K562 (cell line): ENCODE measurements at regions not wholly inside any gene's neighbourhood (a gene's known extent, or its start where the extent isn't known, plus 50 kb on each side); places are given as distances from the start of the nearest gene placed in this dataset.

ENCODE experiments used
- ATAC-seq: fragments of 200-7000 bp; cut with Tn5 transposase; 3 replicates; pipeline ENCODE4 v1.9.1; 2020; ENCODE audit warnings: moderate library complexity
- BruUV-seq: library from RNA; stranded (reverse); fragments of 400-500 nt; replicated peaks from 2 replicates; lab custom pipeline; 2021; lab: Mats Ljungman, UMichigan
- CTCF ChIA-PET: fragments of 300-600 bp; formaldehyde crosslinking; extraction: SDS; loops from one replicate; lab custom pipeline; 2021; ENCODE audit warnings: low intra/inter-chr PET ratio; lab: Yijun Ruan, JAX
- POLR2A ChIA-PET: fragments of 300-600, 350-650 bp; sonication (Branson Sonifier 250); formaldehyde crosslinking; extraction: SDS; loops from one replicate; lab custom pipeline; 2021; ENCODE audit warnings: antibody characterized with exemption, inconsistent platforms; lab: Yijun Ruan, JAX
- DNase-seq, 4 experiments: peaks; one replicate each; pipeline versions ENCODE4 v3.0.0 to v3.0.0-alpha.2; 2011 to 2018; ENCODE audit warnings: low spot score in 3 of 4, mixed read lengths in 3 of 4; ENCODE audit errors: extremely low read depth in 1 of 4
- FAIRE-seq: peaks from 2 replicates; lab custom pipeline; 2011; peaks lifted over from hg19 to GRCh38; lab: Jason Lieb, UNC
- H2AFZ ChIP-seq: 2 replicates; pipeline ENCODE4 v1.6.0; 2011; ENCODE audit warnings: low read depth, low read length, control low read depth, inconsistent platforms
- H3K27ac ChIP-seq: fragments of 200-600 bp; 3 replicates; pipeline ENCODE4 v1.8.0; 2011; ENCODE audit warnings: low read depth, mild to moderate bottlenecking, control low read depth, inconsistent platforms, low read length, moderate library complexity, mixed read lengths; ENCODE audit errors: extremely low read depth
- H3K27me3 ChIP-seq, 2 experiments: fragments of 300-600 bp in 1 of 2; 2 replicates in 1 of 2; 3 replicates in 1 of 2; pipeline versions ENCODE4 v1.6.0 to v1.8.0; 2011; ENCODE audit warnings: inconsistent platforms in 2 of 2, low read length in 2 of 2, mild to moderate bottlenecking in 1 of 2, mixed read lengths in 1 of 2, moderate library complexity in 1 of 2; ENCODE audit not compliant: control insufficient read depth in 2 of 2, insufficient read depth in 2 of 2
- H3K36me3 ChIP-seq: fragments of 300-600 bp; 3 replicates; pipeline ENCODE4 v1.8.0; 2011; ENCODE audit warnings: mild to moderate bottlenecking, low read length, inconsistent platforms; ENCODE audit not compliant: control insufficient read depth, insufficient read depth
- H3K4me1 ChIP-seq, 2 experiments: fragments of 200-600 bp in 1 of 2; replicated peaks in 1 of 2; 2 replicates in 1 of 2; 3 replicates in 1 of 2; pipeline versions ENCODE4 v1.5.1 to v1.8.0; 2011; ENCODE audit warnings: inconsistent platforms in 2 of 2, low read length in 2 of 2, mild to moderate bottlenecking in 1 of 2, mixed read lengths in 1 of 2, moderate library complexity in 1 of 2; ENCODE audit not compliant: control insufficient read depth in 2 of 2, insufficient read depth in 2 of 2
- H3K4me2 ChIP-seq: 2 replicates; pipeline ENCODE4 v1.6.1; 2011; ENCODE audit warnings: low read length, control low read depth, inconsistent platforms, mixed read lengths; ENCODE audit not compliant: insufficient read depth
- H3K4me3 ChIP-seq: fragments of 200-600 bp; sonication (generic), shearing (Covaris generic); 2 replicates; pipeline ENCODE4 v1.5.1; 2016; ENCODE audit warnings: control low read depth, inconsistent platforms
- H3K79me2 ChIP-seq: fragments of 200-600 bp; 3 replicates; pipeline ENCODE4 v1.8.0; 2011; ENCODE audit warnings: low read length, inconsistent platforms; ENCODE audit not compliant: control insufficient read depth, insufficient read depth
- H3K9ac ChIP-seq, 2 experiments: 2 replicates each; pipeline versions ENCODE4 v1.6.0 to v1.6.1; 2011; ENCODE audit warnings: low read depth in 2 of 2, low read length in 2 of 2, control low read depth in 1 of 2, inconsistent platforms in 1 of 2, mild to moderate bottlenecking in 1 of 2, mixed read lengths in 1 of 2; ENCODE audit not compliant: insufficient read depth in 1 of 2
- H3K9me1 ChIP-seq: one replicate; pipeline ENCODE4 v1.6.0; 2011; ENCODE audit warnings: inconsistent platforms, mild to moderate bottlenecking, low read length, moderate library complexity; ENCODE audit not compliant: control insufficient read depth, insufficient read depth
- H3K9me3 ChIP-seq: replicated peaks from 2 replicates; pipeline ENCODE4 v1.5.1; 2011; ENCODE audit warnings: low read depth, low read length, inconsistent platforms; ENCODE audit not compliant: control insufficient read depth, insufficient read depth
- H4K20me1 ChIP-seq: replicated peaks from 2 replicates; pipeline ENCODE4 v1.6.1; 2011; ENCODE audit warnings: low read length, inconsistent platforms, mixed read lengths; ENCODE audit not compliant: control insufficient read depth, insufficient read depth
- PHB ChIP-seq: fragments of 250-450 bp; sonication (Bioruptor Pico); IDR thresholded peaks from 2 replicates; pipeline ENCODE4 v1.5.0; 2021
- RHOXF2B ChIP-seq: fragments of 250-450 bp; sonication (Bioruptor Pico); conservative IDR thresholded peaks from 2 replicates; pipeline ENCODE4 v1.5.1; 2021
- SMAD3 ChIP-seq: fragments of 450-650 bp; formaldehyde crosslinking; conservative IDR thresholded peaks from 2 replicates; pipeline ENCODE4 v1.4.0; 2020; ENCODE audit warnings: mild to moderate bottlenecking
- SMARCE1 ChIP-seq: fragments of 450-650 bp; IDR thresholded peaks from 2 replicates; pipeline ENCODE4 v1.7.1; 2016; ENCODE audit warnings: mild to moderate bottlenecking
- SP2 ChIP-seq: IDR thresholded peaks from 2 replicates; pipeline ENCODE4 v1.6.1; 2011; ENCODE audit warnings: mild to moderate bottlenecking, low read depth, low read length, moderate library complexity; ENCODE audit not compliant: poor library complexity, severe bottlenecking; ENCODE audit errors: extremely low read depth
- TAF7 ChIP-seq: fragments of 450-650 bp; IDR thresholded peaks from 2 replicates; pipeline ENCODE4 v1.6.1; 2016; ENCODE audit warnings: missing genetic modification characterization, missing compliant biosample characterization
- TBP ChIP-seq: optimal IDR thresholded peaks from 2 replicates; pipeline ENCODE3; 2011; ENCODE audit warnings: low read depth, low read length, improper control_type of control experiment
- ZFP30 ChIP-seq: fragments of 250-450 bp; sonication (Bioruptor Pico); IDR thresholded peaks from 2 replicates; pipeline ENCODE4 v1.8.0; 2022; ENCODE audit warnings: moderate library complexity, mild to moderate bottlenecking, inconsistent platforms, borderline replicate concordance
- ZFPM2 ChIP-seq: fragments of 250-450 bp; sonication (Bioruptor Pico); IDR thresholded peaks from 2 replicates; pipeline ENCODE4 v1.5.1; 2022; ENCODE audit warnings: mild to moderate bottlenecking
- ZNF143 ChIP-seq: sonication (generic); formaldehyde crosslinking; IDR thresholded peaks from 2 replicates; pipeline ENCODE4 v1.9.0; 2022; ENCODE audit warnings: mild to moderate bottlenecking, missing genetic modification reagents
- ZNF551 ChIP-seq: fragments of 250-450 bp; sonication (Bioruptor Pico); IDR thresholded peaks from 2 replicates; pipeline ENCODE4 v1.5.0; 2021; ENCODE audit warnings: mild to moderate bottlenecking, moderate library complexity
- ZNF696 ChIP-seq: fragments of 250-450 bp; sonication (Bioruptor Pico); conservative IDR thresholded peaks from 2 replicates; pipeline ENCODE4 v1.4.0; 2020; ENCODE audit warnings: mild to moderate bottlenecking, moderate library complexity
- WGBS: fragments of 100-300 bp; shearing (Covaris generic); methylation state at CpG from one replicate; pipeline ENCODE4 v1.1.6; 2016; ENCODE audit warnings: low coverage, mixed read lengths; ENCODE audit not compliant: insufficient coverage; ENCODE audit errors: missing lambda C conversion rate; 5-methylcytosine and 5-hydroxymethylcytosine counted together
- in situ Hi-C: fragments of 300-500 bp; cut with MboI; formaldehyde crosslinking; loops from 4 replicates; pipeline ENCODE4 v1.15.0; 2018; ENCODE audit warnings: inconsistent platforms, mixed read lengths
- intact Hi-C: fragments of 100-400 bp; cut with micrococcal nuclease; formaldehyde crosslinking; loops from 2 replicates; pipeline ENCODE4 v1.14.2; 2022
- TF ChIP-seq, protein P1 (sequence below): fragments of 450-650 bp; IDR thresholded peaks from 2 replicates; pipeline ENCODE4 v1.6.1; 2018; ENCODE audit warnings: mild to moderate bottlenecking, low read depth; ENCODE audit not compliant: partially characterized antibody
- TF ChIP-seq, protein P2 (sequence below): fragments of 250-450 bp; sonication (Bioruptor Pico); IDR thresholded peaks from 2 replicates; pipeline ENCODE4 v1.5.0; 2022; ENCODE audit warnings: mild to moderate bottlenecking
- TF ChIP-seq, protein P3 (sequence below): fragments of 450-650 bp; formaldehyde crosslinking; IDR thresholded peaks from 2 replicates; pipeline ENCODE4 v1.4.0; 2020; ENCODE audit warnings: mild to moderate bottlenecking
- TF ChIP-seq, protein P4 (sequence below), 2 experiments: fragments of 150-350 bp in 1 of 2; IDR thresholded peaks; 2 replicates each; pipeline ENCODE4 v1.6.1; 2012 to 2016; ENCODE audit warnings: low read depth in 2 of 2, low read length in 2 of 2, mild to moderate bottlenecking in 1 of 2, moderate library complexity in 1 of 2

DNA sequence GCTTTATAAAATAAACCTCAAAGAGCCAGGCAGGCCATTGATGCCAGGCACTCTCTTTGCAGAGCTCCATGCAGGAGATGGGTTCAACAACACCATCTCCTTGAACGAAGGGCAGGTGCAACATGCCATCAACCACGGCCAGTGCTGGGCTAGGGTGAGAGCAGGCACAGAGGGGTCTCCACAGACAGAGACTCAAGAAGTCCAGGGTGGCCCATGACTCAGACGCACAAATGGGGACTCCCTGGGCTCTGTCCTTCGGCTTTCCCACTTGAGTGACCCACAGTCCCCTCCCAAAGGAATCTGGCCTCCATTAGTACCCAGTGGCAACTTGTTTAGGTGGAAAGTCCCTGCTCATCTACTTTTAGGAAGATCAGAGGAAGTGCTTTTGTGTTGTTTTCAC, 124.4 kb upstream of the PZP start:
- Histone ChIP-seq H3K4me3 (no peak overlapping the region), H3K27ac (no peak overlapping the region), H3K9me1 (no peaks in the 10 kb centered on the region), H3K4me2 (no peak overlapping the region), H3K9me3 (no peaks in the 10 kb centered on the region; the same call in 1 of the 2 replicates), H3K36me3 (no peaks in the 10 kb centered on the region), H3K27me3 (no peaks in the 10 kb centered on the region), H4K20me1 (no peaks in the 10 kb centered on the region), H3K4me1 (peaks cover 0 to 8% of the 10 kb centered on the region in 2 experiments; a peak in 2 of 5 replicates), H2AFZ (no peak overlapping the region), H3K79me2 (no peaks in the 10 kb centered on the region), H3K9ac (no peak overlapping the region)
- ATAC-seq (no peak), FAIRE-seq (no peak), DNase-seq (no peak)
- in situ Hi-C loops, result loop anchor here (25.0 kb wide), 1 partner anchor 305 kb away; no protein-coding TSS in a partner anchor
- 50% methylated on average over 4 of the region's 4 CpGs for WGBS
- no TSS peak for BruUV-seq
- ChIA-PET CTCF (interaction anchor here (1.4 kb wide), 1 partner anchor 136 kb away, joined by 7 read pairs; no protein-coding TSS in a partner anchor), POLR2A (no interaction called here)
- intact Hi-C loops, result loop anchor here (10.0 kb wide), 2 partner anchors 132 to 252 kb away; no protein-coding TSS in a partner anchor
- TF ChIP-seq, protein P1, sequence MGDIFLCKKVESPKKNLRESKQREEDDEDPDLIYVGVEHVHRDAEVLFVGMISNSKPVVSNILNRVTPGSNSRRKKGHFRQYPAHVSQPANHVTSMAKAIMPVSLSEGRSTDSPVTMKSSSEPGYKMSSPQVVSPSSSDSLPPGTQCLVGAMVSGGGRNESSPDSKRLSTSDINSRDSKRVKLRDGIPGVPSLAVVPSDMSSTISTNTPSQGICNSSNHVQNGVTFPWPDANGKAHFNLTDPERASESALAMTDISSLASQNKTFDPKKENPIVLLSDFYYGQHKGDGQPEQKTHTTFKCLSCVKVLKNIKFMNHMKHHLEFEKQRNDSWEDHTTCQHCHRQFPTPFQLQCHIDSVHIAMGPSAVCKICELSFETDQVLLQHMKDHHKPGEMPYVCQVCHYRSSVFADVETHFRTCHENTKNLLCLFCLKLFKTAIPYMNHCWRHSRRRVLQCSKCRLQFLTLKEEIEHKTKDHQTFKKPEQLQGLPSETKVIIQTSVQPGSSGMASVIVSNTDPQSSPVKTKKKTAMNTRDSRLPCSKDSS, result no peak
- TF ChIP-seq TAF7 (tag), result no peak
- no peak for TF ChIP-seq TBP
- TF ChIP-seq ZNF551 (CRISPR knock-in tag), result no peak
- TF ChIP-seq, protein P2, sequence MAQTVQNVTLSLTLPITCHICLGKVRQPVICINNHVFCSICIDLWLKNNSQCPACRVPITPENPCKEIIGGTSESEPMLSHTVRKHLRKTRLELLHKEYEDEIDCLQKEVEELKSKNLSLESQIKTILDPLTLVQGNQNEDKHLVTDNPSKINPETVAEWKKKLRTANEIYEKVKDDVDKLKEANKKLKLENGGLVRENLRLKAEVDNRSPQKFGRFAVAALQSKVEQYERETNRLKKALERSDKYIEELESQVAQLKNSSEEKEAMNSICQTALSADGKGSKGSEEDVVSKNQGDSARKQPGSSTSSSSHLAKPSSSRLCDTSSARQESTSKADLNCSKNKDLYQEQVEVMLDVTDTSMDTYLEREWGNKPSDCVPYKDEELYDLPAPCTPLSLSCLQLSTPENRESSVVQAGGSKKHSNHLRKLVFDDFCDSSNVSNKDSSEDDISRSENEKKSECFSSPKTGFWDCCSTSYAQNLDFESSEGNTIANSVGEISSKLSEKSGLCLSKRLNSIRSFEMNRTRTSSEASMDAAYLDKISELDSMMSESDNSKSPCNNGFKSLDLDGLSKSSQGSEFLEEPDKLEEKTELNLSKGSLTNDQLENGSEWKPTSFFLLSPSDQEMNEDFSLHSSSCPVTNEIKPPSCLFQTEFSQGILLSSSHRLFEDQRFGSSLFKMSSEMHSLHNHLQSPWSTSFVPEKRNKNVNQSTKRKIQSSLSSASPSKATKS (CRISPR knock-in tag), result no peak
- TF ChIP-seq ZFP30, result no peak
- TF ChIP-seq, protein P3, sequence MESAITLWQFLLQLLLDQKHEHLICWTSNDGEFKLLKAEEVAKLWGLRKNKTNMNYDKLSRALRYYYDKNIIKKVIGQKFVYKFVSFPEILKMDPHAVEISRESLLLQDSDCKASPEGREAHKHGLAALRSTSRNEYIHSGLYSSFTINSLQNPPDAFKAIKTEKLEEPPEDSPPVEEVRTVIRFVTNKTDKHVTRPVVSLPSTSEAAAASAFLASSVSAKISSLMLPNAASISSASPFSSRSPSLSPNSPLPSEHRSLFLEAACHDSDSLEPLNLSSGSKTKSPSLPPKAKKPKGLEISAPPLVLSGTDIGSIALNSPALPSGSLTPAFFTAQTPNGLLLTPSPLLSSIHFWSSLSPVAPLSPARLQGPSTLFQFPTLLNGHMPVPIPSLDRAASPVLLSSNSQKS, result no peak
- no peak for TF ChIP-seq ZNF696 (CRISPR knock-in tag)
- no peak for TF ChIP-seq SP2
- no peak for TF ChIP-seq SMAD3 (CRISPR knock-in tag)
- TF ChIP-seq ZNF143, result no peak
- TF ChIP-seq RHOXF2B (CRISPR knock-in tag), result no peak
- no peak for TF ChIP-seq ZFPM2
- no peak for TF ChIP-seq SMARCE1
- TF ChIP-seq, protein P4, sequence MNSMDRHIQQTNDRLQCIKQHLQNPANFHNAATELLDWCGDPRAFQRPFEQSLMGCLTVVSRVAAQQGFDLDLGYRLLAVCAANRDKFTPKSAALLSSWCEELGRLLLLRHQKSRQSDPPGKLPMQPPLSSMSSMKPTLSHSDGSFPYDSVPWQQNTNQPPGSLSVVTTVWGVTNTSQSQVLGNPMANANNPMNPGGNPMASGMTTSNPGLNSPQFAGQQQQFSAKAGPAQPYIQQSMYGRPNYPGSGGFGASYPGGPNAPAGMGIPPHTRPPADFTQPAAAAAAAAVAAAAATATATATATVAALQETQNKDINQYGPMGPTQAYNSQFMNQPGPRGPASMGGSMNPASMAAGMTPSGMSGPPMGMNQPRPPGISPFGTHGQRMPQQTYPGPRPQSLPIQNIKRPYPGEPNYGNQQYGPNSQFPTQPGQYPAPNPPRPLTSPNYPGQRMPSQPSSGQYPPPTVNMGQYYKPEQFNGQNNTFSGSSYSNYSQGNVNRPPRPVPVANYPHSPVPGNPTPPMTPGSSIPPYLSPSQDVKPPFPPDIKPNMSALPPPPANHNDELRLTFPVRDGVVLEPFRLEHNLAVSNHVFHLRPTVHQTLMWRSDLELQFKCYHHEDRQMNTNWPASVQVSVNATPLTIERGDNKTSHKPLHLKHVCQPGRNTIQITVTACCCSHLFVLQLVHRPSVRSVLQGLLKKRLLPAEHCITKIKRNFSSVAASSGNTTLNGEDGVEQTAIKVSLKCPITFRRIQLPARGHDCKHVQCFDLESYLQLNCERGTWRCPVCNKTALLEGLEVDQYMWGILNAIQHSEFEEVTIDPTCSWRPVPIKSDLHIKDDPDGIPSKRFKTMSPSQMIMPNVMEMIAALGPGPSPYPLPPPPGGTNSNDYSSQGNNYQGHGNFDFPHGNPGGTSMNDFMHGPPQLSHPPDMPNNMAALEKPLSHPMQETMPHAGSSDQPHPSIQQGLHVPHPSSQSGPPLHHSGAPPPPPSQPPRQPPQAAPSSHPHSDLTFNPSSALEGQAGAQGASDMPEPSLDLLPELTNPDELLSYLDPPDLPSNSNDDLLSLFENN (IDR thresholded peaks at IDR 0.05; ENCODE audit: low read depth in 2 of 2, low read length in 2 of 2), result no peak
- TF ChIP-seq PHB (CRISPR knock-in tag), result no peak
